IPS-18c (cell line): ENCODE measurements at regions not wholly inside any gene's neighbourhood (a gene's known extent, or its start where the extent isn't known, plus 50 kb on each side); places are given as distances from the start of the nearest gene placed in this dataset.
"Not testable (repeated sequence)": the region's sequence is repeated elsewhere in the genome, so short reads cannot be mapped to it uniquely, and the experiment has no call there.

Source experiments
- H3K4me3 ChIP-seq: 2 replicates; pipeline ENCODE4 v1.7.0; 2013; ENCODE audit warnings: low read depth, mild to moderate bottlenecking, low read length, moderate library complexity; ENCODE audit not compliant: insufficient read depth
- H3K9me3 ChIP-seq: one replicate; pipeline ENCODE4 v1.6.1; 2013; ENCODE audit warnings: mild to moderate bottlenecking, low read length, moderate library complexity; ENCODE audit not compliant: control insufficient read depth, insufficient read depth

GRCh38 chr5:135149229-135149955 lies 115.4 kb upstream of the PITX1 start:
- H3K4me3 ChIP-seq, result no peak overlapping the region

GRCh38 chr5:135147294-135148090 lies 113.5 kb upstream of the PITX1 start:
- no peaks in the 10 kb centered on the region for H3K9me3 ChIP-seq
- no peak overlapping the region for H3K4me3 ChIP-seq

More at GRCh38 chr5:135149229-135149955, 115.4 kb upstream of the PITX1 start:
- H3K9me3 ChIP-seq, result no peaks in the 10 kb centered on the region

- Histone ChIP-seq H3K9me3 (no peaks in the 10 kb centered on the region), H3K4me3 (no peak overlapping the region)
These were observed 112.0 kb upstream of the PITX1 start for GRCh38 chr5:135145985-135146384.

GRCh38 chr5:135143682-135144081 lies 109.7 kb upstream of the PITX1 start:
- not testable (repeated sequence) for H3K4me3 ChIP-seq, H3K9me3 ChIP-seq

GRCh38 chr5:135141303-135142268 lies 107.6 kb upstream of the PITX1 start:
- H3K4me3 ChIP-seq, result no peak overlapping the region

GRCh38 chr5:135140446-135141204 lies 106.6 kb upstream of the PITX1 start:
- H3K9me3 ChIP-seq, result no peaks in the 10 kb centered on the region
- no peak overlapping the region for H3K4me3 ChIP-seq

More at GRCh38 chr5:135141303-135142268, 107.6 kb upstream of the PITX1 start:
- no peaks in the 10 kb centered on the region for H3K9me3 ChIP-seq

- Histone ChIP-seq H3K4me3 (no peak overlapping the region), H3K9me3 (no peaks in the 10 kb centered on the region)
These were observed 105.5 kb upstream of the PITX1 start for GRCh38 chr5:135139381-135140134.

- no peak overlapping the region for H3K4me3 ChIP-seq
- H3K9me3 ChIP-seq, result no peaks in the 10 kb centered on the region
These were observed 104.3 kb upstream of the PITX1 start for GRCh38 chr5:135138116-135138850.

GRCh38 chr5:135137146-135137915 lies 103.3 kb upstream of the PITX1 start:
- Histone ChIP-seq H3K4me3 (no peak overlapping the region), H3K9me3 (peaks cover 2% of the 10 kb centered on the region)

GRCh38 chr5:135136546-135136945 lies 102.5 kb upstream of the PITX1 start:
- peaks cover 2% of the 10 kb centered on the region for H3K9me3 ChIP-seq
- no peak overlapping the region for H3K4me3 ChIP-seq

GRCh38 chr5:135135530-135136226 lies 101.7 kb upstream of the PITX1 start:
- Histone ChIP-seq H3K4me3 (no peak overlapping the region), H3K9me3 (peaks cover 2% of the 10 kb centered on the region)

GRCh38 chr5:135134691-135135381 lies 100.8 kb upstream of the PITX1 start:
- Histone ChIP-seq H3K9me3 (peaks cover 2% of the 10 kb centered on the region), H3K4me3 (no peak overlapping the region)

- Histone ChIP-seq H3K9me3 (peaks cover 2% of the 10 kb centered on the region), H3K4me3 (no peak overlapping the region)
These were observed 99.9 kb upstream of the PITX1 start for GRCh38 chr5:135133698-135134515.
